ENCODE measurements at regions not wholly inside any gene's neighbourhood (a gene's known extent, or its start where the extent isn't known, plus 50 kb on each side); places are given as distances from the start of the nearest gene placed in this dataset.
"Not testable (repeated sequence)": the region's sequence is repeated elsewhere in the genome, so short reads cannot be mapped to it uniquely, and the experiment has no call there.

DNA sequence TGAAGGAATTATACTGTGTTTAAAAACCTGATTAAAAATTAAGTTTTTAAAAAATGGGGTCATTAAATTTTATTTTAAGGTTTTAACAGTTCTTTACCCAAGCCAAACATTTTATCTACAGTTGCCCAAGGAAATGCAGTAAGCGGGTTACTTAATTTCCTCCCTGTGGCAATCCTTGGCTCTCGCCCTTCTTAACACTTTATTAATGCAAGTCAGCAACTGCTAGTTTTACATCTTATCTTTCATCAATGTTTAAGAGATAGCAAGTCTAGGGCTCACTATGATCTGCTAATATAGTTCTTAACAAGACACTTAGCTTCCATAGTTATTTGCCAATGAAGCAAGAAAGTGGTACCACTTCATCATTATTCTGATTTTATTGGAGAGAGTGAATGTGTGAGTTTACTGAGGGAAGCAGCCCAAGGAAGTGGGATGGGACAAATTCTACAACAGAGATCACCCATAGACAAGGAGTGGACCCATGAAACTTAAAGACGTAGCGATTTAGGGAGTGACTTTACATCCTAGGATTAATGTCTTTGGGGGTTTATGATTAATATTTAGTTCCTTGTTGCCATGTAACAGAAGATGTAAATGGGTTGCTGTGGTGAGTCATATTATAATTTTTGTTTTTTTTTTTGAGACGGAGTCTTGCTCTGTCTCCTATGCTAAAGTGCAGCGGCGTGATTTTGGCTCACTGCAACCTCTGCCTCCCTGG is 120.4 kb upstream of the ZNF658 start:
- TF ChIP-seq, protein P1, sequence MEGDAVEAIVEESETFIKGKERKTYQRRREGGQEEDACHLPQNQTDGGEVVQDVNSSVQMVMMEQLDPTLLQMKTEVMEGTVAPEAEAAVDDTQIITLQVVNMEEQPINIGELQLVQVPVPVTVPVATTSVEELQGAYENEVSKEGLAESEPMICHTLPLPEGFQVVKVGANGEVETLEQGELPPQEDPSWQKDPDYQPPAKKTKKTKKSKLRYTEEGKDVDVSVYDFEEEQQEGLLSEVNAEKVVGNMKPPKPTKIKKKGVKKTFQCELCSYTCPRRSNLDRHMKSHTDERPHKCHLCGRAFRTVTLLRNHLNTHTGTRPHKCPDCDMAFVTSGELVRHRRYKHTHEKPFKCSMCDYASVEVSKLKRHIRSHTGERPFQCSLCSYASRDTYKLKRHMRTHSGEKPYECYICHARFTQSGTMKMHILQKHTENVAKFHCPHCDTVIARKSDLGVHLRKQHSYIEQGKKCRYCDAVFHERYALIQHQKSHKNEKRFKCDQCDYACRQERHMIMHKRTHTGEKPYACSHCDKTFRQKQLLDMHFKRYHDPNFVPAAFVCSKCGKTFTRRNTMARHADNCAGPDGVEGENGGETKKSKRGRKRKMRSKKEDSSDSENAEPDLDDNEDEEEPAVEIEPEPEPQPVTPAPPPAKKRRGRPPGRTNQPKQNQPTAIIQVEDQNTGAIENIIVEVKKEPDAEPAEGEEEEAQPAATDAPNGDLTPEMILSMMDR (IDR thresholded peaks at IDR 0.05): not testable (repeated sequence)
- not testable (repeated sequence) for TF ChIP-seq POLR2A, POLR2AphosphoS5, EP300 (IDR thresholded peaks at IDR 0.05)
